GM23338 (cell line): ENCODE measurements at regions not wholly inside any gene's neighbourhood (a gene's known extent, or its start where the extent isn't known, plus 50 kb on each side); places are given as distances from the start of the nearest gene placed in this dataset.

Experiments
- ATAC-seq: fragments of 200-7000 bp; cut with Tn5 transposase; 3 replicates; pipeline ENCODE4 v1.9.1; 2020
- DNase-seq: peaks from one replicate; pipeline ENCODE4 v3.0.0-alpha.2; 2015; ENCODE audit warnings: low spot score
- H2AFZ ChIP-seq: fragments of 200-600 bp; sonication (generic); 2 replicates; pipeline ENCODE4 v1.8.0; 2016; ENCODE audit warnings: antibody characterized with exemption, mild to moderate bottlenecking, moderate library complexity
- H3F3A ChIP-seq: fragments of 200-600 bp; sonication (generic); replicated peaks from 2 replicates; pipeline ENCODE4 v1.8.0; 2017; ENCODE audit warnings: antibody characterized with exemption, mixed run types, low read depth
- H3K27ac ChIP-seq: fragments of 200-600 bp; sonication (generic); 2 replicates; pipeline ENCODE4 v1.6.1; 2016; ENCODE audit warnings: low read depth
- H3K27me3 ChIP-seq: fragments of 200-600 bp; sonication (generic); 2 replicates; pipeline ENCODE4 v1.8.0; 2016; ENCODE audit warnings: mild to moderate bottlenecking, mixed run types, moderate library complexity; ENCODE audit not compliant: insufficient read depth
- H3K36me3 ChIP-seq: fragments of 200-600 bp; sonication (generic); 2 replicates; pipeline ENCODE4 v1.8.0; 2016; ENCODE audit warnings: mild to moderate bottlenecking; ENCODE audit not compliant: insufficient read depth
- H3K4me1 ChIP-seq: fragments of 200-600 bp; sonication (generic); 2 replicates; pipeline ENCODE4 v1.8.0; 2016; ENCODE audit warnings: mild to moderate bottlenecking, moderate library complexity; ENCODE audit not compliant: insufficient read depth
- H3K4me2 ChIP-seq: fragments of 200-600 bp; sonication (generic); 2 replicates; pipeline ENCODE4 v1.7.1; 2017; ENCODE audit warnings: mixed run types
- H3K4me3 ChIP-seq: fragments of 200-600 bp; sonication (generic); 2 replicates; pipeline ENCODE4 v1.6.1; 2016; ENCODE audit warnings: mixed run types
- H3K79me2 ChIP-seq: fragments of 200-600 bp; sonication (generic); replicated peaks from 2 replicates; pipeline ENCODE4 v1.8.0; 2017; ENCODE audit warnings: mild to moderate bottlenecking; ENCODE audit not compliant: insufficient read depth
- H3K9me2 ChIP-seq: fragments of 200-600 bp; sonication (generic); 2 replicates; pipeline ENCODE4 v1.8.0; 2017; ENCODE audit not compliant: insufficient read depth
- H4K20me1 ChIP-seq: fragments of 200-600 bp; sonication (generic); replicated peaks from 2 replicates; pipeline ENCODE4 v1.8.0; 2017; ENCODE audit warnings: mild to moderate bottlenecking; ENCODE audit not compliant: insufficient read depth
- H3K27ac Mint-ChIP-seq: 2 replicates; pipeline ENCODE4 v1.8.0; 2020; ENCODE audit warnings: inconsistent platforms, mild to moderate bottlenecking, moderate library complexity, mixed read lengths
- H3K27me3 Mint-ChIP-seq: 3 replicates; pipeline ENCODE4 v1.8.0; 2022; ENCODE audit warnings: low read depth, mild to moderate bottlenecking, moderate library complexity, mixed read lengths, inconsistent platforms; ENCODE audit not compliant: insufficient read depth, poor library complexity
- H3K36me3 Mint-ChIP-seq: 3 replicates; pipeline ENCODE4 v1.8.0; 2021; ENCODE audit warnings: low read depth, mild to moderate bottlenecking, inconsistent platforms, moderate library complexity, mixed read lengths
- H3K4me1 Mint-ChIP-seq: 3 replicates; pipeline ENCODE4 v1.8.0; 2020; ENCODE audit warnings: mild to moderate bottlenecking, inconsistent platforms, mixed read lengths
- H3K4me3 Mint-ChIP-seq: 3 replicates; pipeline ENCODE4 v1.8.0; 2021; ENCODE audit warnings: moderate library complexity, mild to moderate bottlenecking, inconsistent platforms, mixed read lengths
- H3K9me3 Mint-ChIP-seq: 3 replicates; pipeline ENCODE4 v1.8.0; 2020; ENCODE audit warnings: moderate library complexity, mild to moderate bottlenecking, inconsistent platforms, mixed read lengths
- CTCF ChIP-seq, 2 experiments: fragments of 200-600 bp in 1 of 2; sonication (generic) in 1 of 2; conservative IDR thresholded peaks; 2 replicates each; pipeline versions ENCODE4 v1.5.1 to v1.6.1; 2016 to 2017; ENCODE audit warnings: antibody characterized with exemption in 2 of 2, low read depth in 2 of 2, mild to moderate bottlenecking in 2 of 2, moderate library complexity in 1 of 2
- ETS1 ChIP-seq: IDR thresholded peaks from 2 replicates; pipeline ENCODE4 v1.6.1; 2016; ENCODE audit warnings: antibody characterized with exemption
- EZH2 ChIP-seq: fragments of 200-600 bp; sonication (generic); IDR thresholded peaks from one replicate; pipeline ENCODE4 v1.8.0; 2017; ENCODE audit warnings: antibody characterized with exemption, mild to moderate bottlenecking, low read depth; ENCODE audit not compliant: unreplicated experiment
- EZH2phosphoT487 ChIP-seq: fragments of 200-600 bp; sonication (generic); IDR thresholded peaks from one replicate; pipeline ENCODE4 v1.8.1; 2018; ENCODE audit warnings: antibody characterized with exemption; ENCODE audit not compliant: unreplicated experiment
- JUNB ChIP-seq: IDR thresholded peaks from one replicate; pipeline ENCODE4 v1.6.1; 2016; ENCODE audit warnings: antibody characterized with exemption; ENCODE audit not compliant: unreplicated experiment
- REST ChIP-seq: IDR thresholded peaks from one replicate; pipeline ENCODE4 v1.6.1; 2018; ENCODE audit warnings: antibody characterized with exemption; ENCODE audit not compliant: unreplicated experiment
- STAT1 ChIP-seq: IDR thresholded peaks from one replicate; pipeline ENCODE4 v1.6.1; 2016; ENCODE audit warnings: antibody characterized with exemption; ENCODE audit not compliant: unreplicated experiment
- ZNF331 ChIP-seq: fragments of 250-450 bp; sonication (Bioruptor Pico); IDR thresholded peaks from 2 replicates; pipeline ENCODE4 v1.5.0; 2020; ENCODE audit warnings: low read depth, mild to moderate bottlenecking, moderate library complexity

- no peak overlapping the region for H3K4me3 ChIP-seq
- no peaks in the 10 kb centered on the region for H3K36me3 ChIP-seq
- H3K27me3 ChIP-seq, result no peaks in the 10 kb centered on the region
- no peaks in the 10 kb centered on the region for H3F3A ChIP-seq
- no peak for ATAC-seq
- H3K36me3 Mint-ChIP-seq, result no peaks in the 10 kb centered on the region
- H4K20me1 ChIP-seq, result no peaks in the 10 kb centered on the region
- H3K4me2 ChIP-seq, result no peak overlapping the region
- no peaks in the 10 kb centered on the region for H3K79me2 ChIP-seq
- H2AFZ ChIP-seq, result no peak overlapping the region
- H3K4me3 Mint-ChIP-seq, result no peak overlapping the region
- H3K4me1 Mint-ChIP-seq, result no peaks in the 10 kb centered on the region
- H3K9me3 Mint-ChIP-seq, result no peaks in the 10 kb centered on the region
- H3K27ac Mint-ChIP-seq, result no peak overlapping the region
- DNase-seq, result no peak
- no peaks in the 10 kb centered on the region for H3K4me1 ChIP-seq
- no peaks in the 10 kb centered on the region for H3K27me3 Mint-ChIP-seq
- no peak overlapping the region for H3K27ac ChIP-seq
- H3K9me2 ChIP-seq, result peaks cover 4% of the 10 kb centered on the region; the same call in 1 of the 2 replicates
- no peak for TF ChIP-seq EZH2
- no peak for TF ChIP-seq JUNB
- TF ChIP-seq REST, result no peak
- TF ChIP-seq CTCF (conservative IDR thresholded peaks at IDR 0.05; ENCODE audit: low read depth in 2 of 2), result no peak
- no peak for TF ChIP-seq ZNF331 (CRISPR knock-in tag)
Observed at GRCh38 chr5:57753446-57753845, 270.8 kb upstream of the ACTBL2 start.

- no peak overlapping the region for H3K27ac Mint-ChIP-seq
- Histone ChIP-seq H3F3A (no peaks in the 10 kb centered on the region), H3K4me3 (no peak overlapping the region), H3K4me2 (no peak overlapping the region), H3K79me2 (no peaks in the 10 kb centered on the region), H3K27ac (no peak overlapping the region), H3K36me3 (no peaks in the 10 kb centered on the region), H3K27me3 (no peaks in the 10 kb centered on the region), H3K4me1 (no peaks in the 10 kb centered on the region), H2AFZ (no peak overlapping the region), H3K9me2 (peaks cover 4% of the 10 kb centered on the region; the same call in 1 of the 2 replicates), H4K20me1 (no peaks in the 10 kb centered on the region)
- peaks cover 2% of the 10 kb centered on the region for H3K27me3 Mint-ChIP-seq
- no peaks in the 10 kb centered on the region for H3K9me3 Mint-ChIP-seq
- no peaks in the 10 kb centered on the region for H3K4me1 Mint-ChIP-seq
- H3K4me3 Mint-ChIP-seq, result no peak overlapping the region
- DNase-seq, result no peak
- no peaks in the 10 kb centered on the region for H3K36me3 Mint-ChIP-seq
- ATAC-seq, result no peak
- TF ChIP-seq REST (no peak), STAT1 (no peak), JUNB (no peak), ETS1 (no peak), EZH2phosphoT487 (no peak)
Observed at GRCh38 chr5:57751710-57752109, 269.1 kb upstream of the ACTBL2 start.
